HG03159 (cell line): ENCODE measurements at regions not wholly inside any gene's neighbourhood (a gene's known extent, or its start where the extent isn't known, plus 50 kb on each side); places are given as distances from the start of the nearest gene placed in this dataset.

Experiments used
- ATAC-seq: cut with Tn5 transposase; IDR thresholded peaks from one replicate; pipeline ENCODE4 v1.9.1; 2021; ENCODE audit warnings: mild to moderate bottlenecking, moderate library complexity; ENCODE audit not compliant: unreplicated experiment

GRCh38 chr5:24862117-24862516, 217.3 kb upstream of the CDH10 start:
- no peak for ATAC-seq

GRCh38 chr5:24855485-24855884, 210.7 kb upstream of the CDH10 start:
- ATAC-seq, result no peak

- no peak for ATAC-seq
These were observed 210.1 kb upstream of the CDH10 start for GRCh38 chr5:24854850-24855249.

GRCh38 chr5:24854350-24854749, 209.6 kb upstream of the CDH10 start:
- no peak for ATAC-seq

GRCh38 chr5:24850926-24851486, 206.2 kb upstream of the CDH10 start:
- ATAC-seq, result no peak

GRCh38 chr5:24849210-24849609, 204.4 kb upstream of the CDH10 start:
- no peak for ATAC-seq

- ATAC-seq, result no peak
These were observed 187.2 kb upstream of the CDH10 start for GRCh38 chr5:24831989-24832388.

- no peak for ATAC-seq
These were observed 178.8 kb upstream of the CDH10 start for GRCh38 chr5:24823625-24824024.

GRCh38 chr5:24819841-24820240, 175.1 kb upstream of the CDH10 start:
- no peak for ATAC-seq

- no peak for ATAC-seq
These were observed 173.2 kb upstream of the CDH10 start for GRCh38 chr5:24817966-24818365.

GRCh38 chr5:24816206-24816605, 171.4 kb upstream of the CDH10 start:
- ATAC-seq, result no peak

GRCh38 chr5:24805230-24805629, 160.5 kb upstream of the CDH10 start:
- no peak for ATAC-seq

- no peak for ATAC-seq
These were observed 159.5 kb upstream of the CDH10 start for GRCh38 chr5:24804221-24804681.

GRCh38 chr5:24791326-24791725, 146.5 kb upstream of the CDH10 start:
- ATAC-seq, result no peak

GRCh38 chr5:24789611-24790351, 145.0 kb upstream of the CDH10 start:
- ATAC-seq, result no peak

GRCh38 chr5:24788829-24789514, 144.2 kb upstream of the CDH10 start:
- ATAC-seq, result no peak

- ATAC-seq, result no peak
These were observed 141.3 kb upstream of the CDH10 start for GRCh38 chr5:24786108-24786507.

- ATAC-seq, result no peak
These were observed 138.8 kb upstream of the CDH10 start for GRCh38 chr5:24783596-24783995.

GRCh38 chr5:24777392-24777791, 132.6 kb upstream of the CDH10 start:
- ATAC-seq, result no peak

- ATAC-seq, result no peak
These were observed 128.5 kb upstream of the CDH10 start for GRCh38 chr5:24773261-24773660.

GRCh38 chr5:24767086-24767485, 122.3 kb upstream of the CDH10 start:
- ATAC-seq, result no peak

GRCh38 chr5:24765219-24765618, 120.4 kb upstream of the CDH10 start:
- no peak for ATAC-seq
